ENCODE measurements at regions not wholly inside any gene's neighbourhood (a gene's known extent, or its start where the extent isn't known, plus 50 kb on each side); places are given as distances from the start of the nearest gene placed in this dataset.

DNA sequence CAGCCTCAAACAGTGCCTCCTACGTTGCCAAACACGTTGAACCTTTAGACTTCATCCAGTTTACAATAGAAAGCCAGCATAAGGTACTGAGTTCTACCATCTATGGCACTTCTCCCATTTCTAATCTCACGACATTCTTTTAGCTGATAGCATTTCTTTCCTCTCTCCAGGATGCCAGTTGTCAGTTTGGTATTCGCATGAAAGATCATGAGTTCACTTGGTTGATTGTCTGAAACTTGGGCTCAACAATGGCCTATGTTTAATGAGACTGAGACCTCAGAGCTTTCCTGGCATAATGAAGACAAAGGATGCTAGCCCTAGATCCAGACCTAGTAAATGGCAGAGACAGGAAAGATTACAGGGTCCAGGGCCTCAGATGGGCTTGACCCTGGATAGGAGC, 69.2 kb upstream of the SPRY1 start:
- ATAC-seq (no peak), DNase-seq (no peak)
- Histone ChIP-seq H3K36me3 (no peaks in the 10 kb centered on the region), H3K4me1 (no peaks in the 10 kb centered on the region), H3K27me3 (no peaks in the 10 kb centered on the region), H3K27ac (no peak overlapping the region), H3K4me3 (no peak overlapping the region), H3K9me3 (no peaks in the 10 kb centered on the region)
- intact Hi-C loops (cut with DNase I), result no loop called here
- TF ChIP-seq, protein P1, sequence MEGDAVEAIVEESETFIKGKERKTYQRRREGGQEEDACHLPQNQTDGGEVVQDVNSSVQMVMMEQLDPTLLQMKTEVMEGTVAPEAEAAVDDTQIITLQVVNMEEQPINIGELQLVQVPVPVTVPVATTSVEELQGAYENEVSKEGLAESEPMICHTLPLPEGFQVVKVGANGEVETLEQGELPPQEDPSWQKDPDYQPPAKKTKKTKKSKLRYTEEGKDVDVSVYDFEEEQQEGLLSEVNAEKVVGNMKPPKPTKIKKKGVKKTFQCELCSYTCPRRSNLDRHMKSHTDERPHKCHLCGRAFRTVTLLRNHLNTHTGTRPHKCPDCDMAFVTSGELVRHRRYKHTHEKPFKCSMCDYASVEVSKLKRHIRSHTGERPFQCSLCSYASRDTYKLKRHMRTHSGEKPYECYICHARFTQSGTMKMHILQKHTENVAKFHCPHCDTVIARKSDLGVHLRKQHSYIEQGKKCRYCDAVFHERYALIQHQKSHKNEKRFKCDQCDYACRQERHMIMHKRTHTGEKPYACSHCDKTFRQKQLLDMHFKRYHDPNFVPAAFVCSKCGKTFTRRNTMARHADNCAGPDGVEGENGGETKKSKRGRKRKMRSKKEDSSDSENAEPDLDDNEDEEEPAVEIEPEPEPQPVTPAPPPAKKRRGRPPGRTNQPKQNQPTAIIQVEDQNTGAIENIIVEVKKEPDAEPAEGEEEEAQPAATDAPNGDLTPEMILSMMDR (IDR thresholded peaks at IDR 0.05), result no peak

- intact Hi-C loops (cut with DNase I), result no loop called here
- no peaks in the 10 kb centered on the region for H3K27me3 ChIP-seq
- no peaks in the 10 kb centered on the region for H3K4me1 ChIP-seq
- no peaks in the 10 kb centered on the region for H3K36me3 ChIP-seq
- no peak for ATAC-seq
- H3K4me3 ChIP-seq, result no peak overlapping the region
- H3K27ac ChIP-seq, result no peak overlapping the region
- DNase-seq, result no peak
- no peaks in the 10 kb centered on the region for H3K9me3 ChIP-seq
- TF ChIP-seq, protein P1 (IDR thresholded peaks at IDR 0.05), result no peak
Observed at GRCh38 chr4:123327846-123328429, 68.7 kb upstream of the SPRY1 start.

DNA sequence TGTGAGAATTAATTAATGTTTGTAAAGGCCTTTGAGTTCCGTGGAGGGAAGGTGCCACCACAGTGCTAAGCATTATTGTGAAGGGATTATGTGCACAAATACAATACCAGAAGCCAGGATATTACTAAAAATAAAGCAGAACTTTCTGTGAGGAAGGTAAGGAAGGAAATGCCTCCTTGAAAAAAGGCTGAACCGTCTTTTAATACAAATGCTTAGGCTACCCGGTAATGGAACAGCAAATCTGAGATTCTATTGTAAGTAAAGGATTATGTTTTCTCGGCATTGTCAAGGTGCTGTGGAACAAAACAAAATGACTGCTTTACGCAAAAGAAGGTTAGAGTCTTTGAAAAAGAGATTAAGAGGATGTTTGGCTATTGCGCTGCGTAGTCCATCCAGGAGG, 57.9 kb upstream of the SPRY1 start:
- Histone ChIP-seq H3K36me3 (no peaks in the 10 kb centered on the region), H3K27ac (no peak overlapping the region), H3K4me3 (no peak overlapping the region), H3K4me1 (no peaks in the 10 kb centered on the region), H3K9me3 (no peaks in the 10 kb centered on the region), H3K27me3 (no peaks in the 10 kb centered on the region)
- DNase-seq (no peak), ATAC-seq (no peak)
- intact Hi-C loops (cut with DNase I), result no loop called here
- TF ChIP-seq, protein P1 (IDR thresholded peaks at IDR 0.05), result no peak

- H3K36me3 ChIP-seq, result no peaks in the 10 kb centered on the region
- DNase-seq (no peak), ATAC-seq (no peak)
- no peaks in the 10 kb centered on the region for H3K9me3 ChIP-seq
- intact Hi-C loops (cut with DNase I), result no loop called here
- no peak overlapping the region for H3K27ac ChIP-seq
- H3K27me3 ChIP-seq, result no peaks in the 10 kb centered on the region
- TF ChIP-seq, protein P1 (IDR thresholded peaks at IDR 0.05), result no peak
- H3K4me1 ChIP-seq, result no peaks in the 10 kb centered on the region
- H3K4me3 ChIP-seq, result no peak overlapping the region
Observed at GRCh38 chr4:123339507-123340380, 56.9 kb upstream of the SPRY1 start.

- Histone ChIP-seq H3K9me3 (no peaks in the 10 kb centered on the region), H3K36me3 (no peaks in the 10 kb centered on the region), H3K4me1 (no peaks in the 10 kb centered on the region), H3K27me3 (no peaks in the 10 kb centered on the region), H3K4me3 (no peak overlapping the region), H3K27ac (no peak overlapping the region)
- peak; percentile 41 for ATAC-seq
- intact Hi-C loops (cut with DNase I), result no loop called here
- no peak for DNase-seq
- TF ChIP-seq, protein P1 (IDR thresholded peaks at IDR 0.05), result no peak
Observed at GRCh38 chr4:123340381-123340701, 56.3 kb upstream of the SPRY1 start.
